ENCODE measurements at regions not wholly inside any gene's neighbourhood (a gene's known extent, or its start where the extent isn't known, plus 50 kb on each side); places are given as distances from the start of the nearest gene placed in this dataset.

GRCh38 chr14:106211334-106211900 lies 685.0 kb downstream of the TMEM121 start:
- ATAC-seq (no peak), DNase-seq (no peak)
- H3K9me3 Mint-ChIP-seq, result no peaks in the 10 kb centered on the region
- Histone ChIP-seq H3K27ac (ENCODE audit: low read length) (no peak overlapping the region), H3K9me3 (ENCODE audit: control insufficient read depth, insufficient read depth, low read length) (no peaks in the 10 kb centered on the region), H3K27me3 (ENCODE audit: control insufficient read depth, insufficient read depth, low read length) (no peaks in the 10 kb centered on the region), H3K4me3 (ENCODE audit: low read length) (no peak overlapping the region), H3K4me1 (ENCODE audit: control insufficient read depth, insufficient read depth, low read length) (no peaks in the 10 kb centered on the region), H3K36me3 (ENCODE audit: control insufficient read depth, insufficient read depth, low read length) (no peaks in the 10 kb centered on the region)
- intact Hi-C loops (cut with micrococcal nuclease), result no loop called here
- 73% methylated on average over 4 of the region's 7 CpGs for WGBS (ENCODE audit: insufficient coverage)
- H3K27ac Mint-ChIP-seq, result no peak overlapping the region
- no peak overlapping the region for H3K4me3 Mint-ChIP-seq
- peaks cover 29 to 77% of the 10 kb centered on the region in 2 donors for H3K27me3 Mint-ChIP-seq (ENCODE audit: low read depth in 2 of 2)
- peaks cover 0 to 5% of the 10 kb centered on the region in 2 donors for H3K4me1 Mint-ChIP-seq
- no peak for TF ChIP-seq CTCF (IDR thresholded peaks at IDR 0.05)
- H3K36me3 Mint-ChIP-seq, result no peaks in the 10 kb centered on the region

- H3K27me3 ChIP-seq (ENCODE audit: control insufficient read depth, insufficient read depth, low read length), result no peaks in the 10 kb centered on the region
- no peak overlapping the region for H3K27ac Mint-ChIP-seq
- WGBS (ENCODE audit: insufficient coverage), result 70% methylated on average over 2 of the region's 2 CpGs
- H3K9me3 ChIP-seq (ENCODE audit: control insufficient read depth, insufficient read depth, low read length), result no peaks in the 10 kb centered on the region
- H3K36me3 ChIP-seq (ENCODE audit: control insufficient read depth, insufficient read depth, low read length), result no peaks in the 10 kb centered on the region
- no peak overlapping the region for H3K27ac ChIP-seq (ENCODE audit: low read length)
- ATAC-seq (no peak), DNase-seq (no peak)
- H3K4me3 ChIP-seq (ENCODE audit: low read length), result no peak overlapping the region
- intact Hi-C loops (cut with micrococcal nuclease), result no loop called here
- no peaks in the 10 kb centered on the region for H3K36me3 Mint-ChIP-seq
- peaks cover 21 to 49% of the 10 kb centered on the region in 2 donors for H3K27me3 Mint-ChIP-seq (ENCODE audit: low read depth in 2 of 2)
- H3K4me3 Mint-ChIP-seq, result no peak overlapping the region
- H3K9me3 Mint-ChIP-seq, result no peaks in the 10 kb centered on the region
- no peak for TF ChIP-seq CTCF (IDR thresholded peaks at IDR 0.05)
- H3K4me1 ChIP-seq (ENCODE audit: control insufficient read depth, insufficient read depth, low read length), result no peaks in the 10 kb centered on the region
- no peaks in the 10 kb centered on the region for H3K4me1 Mint-ChIP-seq
Observed at GRCh38 chr14:106215229-106215628, 688.8 kb downstream of the TMEM121 start.

GRCh38 chr14:106216679-106217078 lies 690.3 kb downstream of the TMEM121 start:
- Mint-ChIP-seq H3K27me3 (ENCODE audit: low read depth in 2 of 2) (peaks cover 24 to 39% of the 10 kb centered on the region in 2 donors), H3K36me3 (no peaks in the 10 kb centered on the region), H3K4me1 (no peaks in the 10 kb centered on the region), H3K4me3 (no peak overlapping the region), H3K27ac (no peak overlapping the region), H3K9me3 (no peaks in the 10 kb centered on the region)
- Histone ChIP-seq H3K4me1 (ENCODE audit: control insufficient read depth, insufficient read depth, low read length) (no peaks in the 10 kb centered on the region), H3K36me3 (ENCODE audit: control insufficient read depth, insufficient read depth, low read length) (no peaks in the 10 kb centered on the region), H3K27me3 (ENCODE audit: control insufficient read depth, insufficient read depth, low read length) (no peaks in the 10 kb centered on the region), H3K4me3 (ENCODE audit: low read length) (no peak overlapping the region), H3K27ac (ENCODE audit: low read length) (no peak overlapping the region), H3K9me3 (ENCODE audit: control insufficient read depth, insufficient read depth, low read length) (no peaks in the 10 kb centered on the region)
- TF ChIP-seq CTCF (IDR thresholded peaks at IDR 0.05), result no peak
- intact Hi-C loops (cut with micrococcal nuclease), result no loop called here
- DNase-seq (no peak), ATAC-seq (no peak)
- WGBS (ENCODE audit: insufficient coverage), result 70% methylated on average over 1 of the region's 1 CpG

GRCh38 chr14:106218174-106218573 lies 691.8 kb downstream of the TMEM121 start:
- no peak overlapping the region for H3K27ac ChIP-seq (ENCODE audit: low read length)
- H3K9me3 ChIP-seq (ENCODE audit: control insufficient read depth, insufficient read depth, low read length), result no peaks in the 10 kb centered on the region
- Mint-ChIP-seq H3K9me3 (no peaks in the 10 kb centered on the region), H3K4me3 (no peak overlapping the region), H3K27ac (no peak overlapping the region), H3K27me3 (ENCODE audit: low read depth in 2 of 2) (peaks cover 26 to 39% of the 10 kb centered on the region in 2 donors), H3K4me1 (peaks cover 4 to 10% of the 10 kb centered on the region in 2 donors), H3K36me3 (no peaks in the 10 kb centered on the region)
- H3K27me3 ChIP-seq (ENCODE audit: control insufficient read depth, insufficient read depth, low read length), result no peaks in the 10 kb centered on the region
- no peak for TF ChIP-seq CTCF (IDR thresholded peaks at IDR 0.05)
- 24% methylated on average over 5 of the region's 5 CpGs for WGBS (ENCODE audit: insufficient coverage)
- DNase-seq (no peak), ATAC-seq (no peak)
- no peaks in the 10 kb centered on the region for H3K4me1 ChIP-seq (ENCODE audit: control insufficient read depth, insufficient read depth, low read length)
- H3K36me3 ChIP-seq (ENCODE audit: control insufficient read depth, insufficient read depth, low read length), result no peaks in the 10 kb centered on the region
- intact Hi-C loops (cut with micrococcal nuclease), result no loop called here
- H3K4me3 ChIP-seq (ENCODE audit: low read length), result no peak overlapping the region

Data from natural killer cell (primary cell).